Lower lobe of right lung (tissue), 2 donors: ENCODE measurements at regions not wholly inside any gene's neighbourhood (a gene's known extent, or its start where the extent isn't known, plus 50 kb on each side); places are given as distances from the start of the nearest gene placed in this dataset.

Source experiments
- ATAC-seq, 2 donors: fragments of 200-7000 bp; cut with Tn5 transposase; one replicate each; pipeline ENCODE4 v1.9.1; 2020 to 2022; ENCODE audit warnings: mild to moderate bottlenecking in 2 of 2, moderate library complexity in 2 of 2
- DNase-seq: peaks from one replicate; pipeline ENCODE4 v3.0.0-alpha.2; 2020
- H3K27ac ChIP-seq: fragments of 200-600 bp; one replicate; pipeline ENCODE4 v1.8.0; 2022
- H3K27me3 ChIP-seq: fragments of 200-600 bp; one replicate; pipeline ENCODE4 v1.8.0; 2022; ENCODE audit warnings: low read depth
- H3K36me3 ChIP-seq: fragments of 200-600 bp; one replicate; pipeline ENCODE4 v1.8.0; 2022; ENCODE audit warnings: mild to moderate bottlenecking
- H3K4me1 ChIP-seq: fragments of 200-600 bp; one replicate; pipeline ENCODE4 v1.8.0; 2022
- H3K4me3 ChIP-seq: fragments of 200-600 bp; one replicate; pipeline ENCODE4 v1.8.0; 2022; ENCODE audit warnings: mild to moderate bottlenecking
- H3K9me3 ChIP-seq: fragments of 200-600 bp; one replicate; pipeline ENCODE4 v1.8.0; 2022
- CTCF ChIP-seq: fragments of 200-600 bp; IDR thresholded peaks from one replicate; pipeline ENCODE4 v1.8.0; 2022; ENCODE audit warnings: antibody characterized with exemption, mild to moderate bottlenecking
- intact Hi-C: fragments of 100-400 bp; cut with DNase I; formaldehyde crosslinking; loops from one replicate; pipeline ENCODE4 v1.11.0; 2022
- donor health status: DM: no; HTN: yes; CAD: no; lungs with severe emphysema.

- no peaks in the 10 kb centered on the region for H3K9me3 ChIP-seq
- H3K27ac ChIP-seq: no peak overlapping the region
- no peaks in the 10 kb centered on the region for H3K27me3 ChIP-seq
- intact Hi-C loops: loop anchor here (10.0 kb wide), 1 partner anchor 242 kb away; no protein-coding TSS in a partner anchor
- ATAC-seq (no peak), DNase-seq (no peak)
- no peak for TF ChIP-seq CTCF
- no peaks in the 10 kb centered on the region for H3K4me1 ChIP-seq
- no peak overlapping the region for H3K4me3 ChIP-seq
- H3K36me3 ChIP-seq: no peaks in the 10 kb centered on the region
These were observed 348.6 kb upstream of the ANO3 start for GRCh38 chr11:25983280-25983679.

- Histone ChIP-seq H3K36me3 (no peaks in the 10 kb centered on the region), H3K27ac (no peak overlapping the region), H3K4me3 (no peak overlapping the region), H3K9me3 (no peaks in the 10 kb centered on the region), H3K4me1 (no peaks in the 10 kb centered on the region), H3K27me3 (no peaks in the 10 kb centered on the region)
- intact Hi-C loops: loop anchor here (10.0 kb wide), 1 partner anchor 237 kb away; no protein-coding TSS in a partner anchor
- TF ChIP-seq CTCF: no peak
- DNase-seq (no peak), ATAC-seq (no peak)
These were observed 343.8 kb upstream of the ANO3 start for GRCh38 chr11:25988178-25988577.

- Histone ChIP-seq H3K27me3 (no peaks in the 10 kb centered on the region), H3K27ac (no peak overlapping the region), H3K4me3 (no peak overlapping the region), H3K9me3 (no peaks in the 10 kb centered on the region), H3K4me1 (no peaks in the 10 kb centered on the region), H3K36me3 (no peaks in the 10 kb centered on the region)
- DNase-seq: no peak
- no peak for ATAC-seq
- TF ChIP-seq CTCF: no peak
- intact Hi-C loops: no loop called here
These were observed 341.5 kb upstream of the ANO3 start for GRCh38 chr11:25990406-25990805.

- Histone ChIP-seq H3K36me3 (no peaks in the 10 kb centered on the region), H3K4me1 (no peaks in the 10 kb centered on the region), H3K27me3 (no peaks in the 10 kb centered on the region), H3K4me3 (no peak overlapping the region), H3K9me3 (no peaks in the 10 kb centered on the region), H3K27ac (no peak overlapping the region)
- ATAC-seq (no peak), DNase-seq (no peak)
- TF ChIP-seq CTCF: no peak
- intact Hi-C loops: no loop called here
These were observed 340.5 kb upstream of the ANO3 start for GRCh38 chr11:25991476-25991875.

- no peaks in the 10 kb centered on the region for H3K4me1 ChIP-seq
- DNase-seq (no peak), ATAC-seq (no peak)
- no peak for TF ChIP-seq CTCF
- H3K27ac ChIP-seq: no peak overlapping the region
- H3K27me3 ChIP-seq: no peaks in the 10 kb centered on the region
- no peaks in the 10 kb centered on the region for H3K36me3 ChIP-seq
- no peaks in the 10 kb centered on the region for H3K9me3 ChIP-seq
- no peak overlapping the region for H3K4me3 ChIP-seq
- intact Hi-C loops: no loop called here
These were observed 339.6 kb upstream of the ANO3 start for GRCh38 chr11:25992294-25992693.

- Histone ChIP-seq H3K27me3 (no peaks in the 10 kb centered on the region), H3K9me3 (no peaks in the 10 kb centered on the region), H3K4me1 (no peaks in the 10 kb centered on the region), H3K4me3 (no peak overlapping the region), H3K27ac (no peak overlapping the region), H3K36me3 (no peaks in the 10 kb centered on the region)
- DNase-seq: no peak
- no peak for ATAC-seq
- intact Hi-C loops: no loop called here
- no peak for TF ChIP-seq CTCF
These were observed 338.9 kb upstream of the ANO3 start for GRCh38 chr11:25993016-25993415.
